Activated naive CD4-positive, alpha-beta T cell treated with anti-CD3 and anti-CD28 coated beads, Interleukin-2, amount 50 U/mL, for 72 hours (primary cell): ENCODE measurements at regions not wholly inside any gene's neighbourhood (a gene's known extent, or its start where the extent isn't known, plus 50 kb on each side); places are given as distances from the start of the nearest gene placed in this dataset.

Experiments
- ATAC-seq, 2 donors: fragments of 150-1000 bp; cut with Tn5 transposase; 2 replicates each; pipeline ENCODE4 v1.10.0; 2021; ENCODE audit warnings: mild to moderate bottlenecking in 2 of 2, moderate library complexity in 2 of 2
- DNase-seq, 2 donors: peaks; one replicate each; pipeline ENCODE4 v3.0.0; 2021 to 2022; ENCODE audit warnings: low spot score in 2 of 2
- H3K27ac Mint-ChIP-seq, 2 donors: one replicate each; pipeline ENCODE4 v1.8.0; 2022; ENCODE audit warnings: mild to moderate bottlenecking in 2 of 2, mixed read lengths in 2 of 2
- H3K36me3 Mint-ChIP-seq, 2 donors: one replicate each; pipeline ENCODE4 v1.8.0; 2022; ENCODE audit warnings: mixed read lengths in 2 of 2
- H3K9me3 Mint-ChIP-seq, 2 donors: one replicate each; pipeline ENCODE4 v1.8.0; 2022; ENCODE audit warnings: mixed read lengths in 2 of 2

- H3K27ac Mint-ChIP-seq = peak overlapping the region in 1 of 2 donors; percentile 67
- ATAC-seq = no peak
- DNase-seq = no peak
Measured at GRCh38 chr22:46076651-46077339, 73.5 kb upstream of the PPARA start.

DNA sequence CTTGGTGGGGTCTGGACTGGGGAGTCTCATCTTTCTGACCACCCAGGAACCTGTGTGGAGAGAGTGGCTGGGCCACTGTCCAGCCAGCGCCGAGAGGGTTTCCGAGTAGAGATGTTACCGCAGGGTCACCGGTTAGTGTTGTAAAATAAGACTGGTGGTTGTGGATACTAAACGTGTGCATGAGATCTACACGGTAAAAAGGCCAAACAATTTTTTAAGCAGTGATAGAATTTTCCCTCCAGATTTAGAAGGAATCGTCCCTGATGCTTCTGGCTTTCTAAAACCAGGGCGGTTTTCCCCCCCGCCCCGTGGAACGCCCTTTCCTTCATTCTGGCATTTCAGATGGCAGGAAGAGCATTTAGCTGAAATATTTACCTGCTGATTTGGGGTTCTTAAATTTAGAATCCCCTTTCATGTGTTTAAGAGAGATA lies 72.6 kb upstream of the PPARA start:
- peak overlapping the region in 1 of 2 donors; percentile 34 for H3K27ac Mint-ChIP-seq
- H3K36me3 Mint-ChIP-seq = peaks cover 0 to under 1% of the 10 kb centered on the region in 2 donors
- no peak for DNase-seq
- no peak for ATAC-seq
- no peaks in the 10 kb centered on the region for H3K9me3 Mint-ChIP-seq

More at GRCh38 chr22:46076651-46077339, 73.5 kb upstream of the PPARA start:
- Mint-ChIP-seq H3K9me3 (no peaks in the 10 kb centered on the region), H3K36me3 (peaks cover 0 to 4% of the 10 kb centered on the region in 2 donors)

- Mint-ChIP-seq H3K9me3 (no peaks in the 10 kb centered on the region), H3K36me3 (no peaks in the 10 kb centered on the region), H3K27ac (no peak overlapping the region)
- ATAC-seq (no peak), DNase-seq (peak in 1 of 2 donors; percentile 33)
Measured at GRCh38 chr22:46078241-46079092, 71.9 kb upstream of the PPARA start.

- Mint-ChIP-seq H3K9me3 (no peaks in the 10 kb centered on the region), H3K36me3 (no peaks in the 10 kb centered on the region), H3K27ac (no peak overlapping the region)
- DNase-seq = no peak
- no peak for ATAC-seq
Measured at GRCh38 chr22:46079093-46079860, 71.0 kb upstream of the PPARA start.

GRCh38 chr22:46079861-46080821 lies 70.2 kb upstream of the PPARA start:
- ATAC-seq (no peak), DNase-seq (no peak)
- Mint-ChIP-seq H3K27ac (no peak overlapping the region), H3K36me3 (no peaks in the 10 kb centered on the region), H3K9me3 (no peaks in the 10 kb centered on the region)

DNA sequence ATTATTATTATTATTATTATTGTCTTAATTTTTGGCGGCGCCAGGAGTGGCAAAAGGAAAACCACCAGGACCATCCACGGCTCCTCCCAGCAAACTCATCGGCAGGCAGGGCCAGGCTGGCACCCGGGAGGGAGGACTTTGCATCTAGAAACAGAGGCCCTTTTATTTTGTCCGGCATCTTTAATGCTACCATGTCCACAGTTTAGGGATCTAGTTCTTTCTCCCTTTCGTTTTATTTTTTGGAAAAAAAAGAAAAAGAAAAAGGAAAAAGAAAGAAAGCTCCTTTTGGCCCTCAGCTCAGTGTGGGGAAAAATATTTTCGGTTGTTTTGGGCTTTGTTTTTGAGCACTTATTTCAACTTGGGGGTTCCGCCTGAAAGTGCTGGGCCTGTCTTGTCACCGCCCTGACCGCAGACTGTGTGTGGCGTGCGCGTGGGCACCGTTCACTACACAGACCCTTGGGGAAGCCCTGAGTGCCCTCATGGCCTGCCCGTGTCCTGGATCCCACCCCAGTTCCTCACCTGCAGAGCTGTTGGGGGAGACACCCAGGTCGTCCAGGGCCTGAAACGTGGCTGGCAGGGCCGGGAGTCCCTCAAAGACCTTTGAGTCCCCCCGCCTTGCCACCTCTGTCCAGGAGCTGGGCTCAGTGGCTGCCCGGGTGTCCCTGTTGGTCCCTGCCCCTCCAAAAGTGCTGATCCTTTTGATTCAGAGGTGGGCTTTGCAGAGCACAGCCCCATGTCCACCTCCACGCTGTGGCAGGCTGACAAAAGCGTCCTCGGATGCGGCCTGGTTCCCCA lies 69.1 kb upstream of the PPARA start:
- H3K27ac Mint-ChIP-seq = no peak overlapping the region
- ATAC-seq = no peak
- H3K9me3 Mint-ChIP-seq = no peaks in the 10 kb centered on the region

GRCh38 chr22:46081831-46082210 lies 68.5 kb upstream of the PPARA start:
- H3K9me3 Mint-ChIP-seq = no peaks in the 10 kb centered on the region
- H3K27ac Mint-ChIP-seq = no peak overlapping the region
- ATAC-seq (no peak), DNase-seq (no peak)
- H3K36me3 Mint-ChIP-seq = no peaks in the 10 kb centered on the region

More for the DNA sequence above, 69.1 kb upstream of the PPARA start:
- no peaks in the 10 kb centered on the region for H3K36me3 Mint-ChIP-seq
- no peak for DNase-seq

DNA sequence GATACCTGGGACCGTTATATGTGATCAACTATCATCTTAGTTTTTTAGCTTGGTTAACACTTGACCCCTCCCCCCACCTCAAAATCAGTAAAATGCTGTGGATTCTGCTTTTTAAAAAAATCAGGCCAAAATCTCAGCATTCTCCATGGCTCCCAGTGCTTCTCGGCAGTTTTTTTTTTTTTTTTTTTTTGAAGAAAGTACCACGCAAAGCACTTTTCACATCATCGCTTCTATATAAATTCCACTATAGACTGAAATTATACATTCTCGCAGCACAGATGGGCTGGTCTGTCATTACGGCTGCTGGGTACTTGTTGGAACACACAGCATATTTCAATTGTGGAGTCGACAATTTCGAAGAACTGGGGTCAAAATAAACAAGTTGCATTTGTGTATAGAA lies 67.7 kb upstream of the PPARA start:
- no peak for ATAC-seq
- DNase-seq = no peak
- no peaks in the 10 kb centered on the region for H3K36me3 Mint-ChIP-seq
- H3K27ac Mint-ChIP-seq = no peak overlapping the region
- H3K9me3 Mint-ChIP-seq = no peaks in the 10 kb centered on the region

- ATAC-seq (no peak), DNase-seq (no peak)
- no peaks in the 10 kb centered on the region for H3K36me3 Mint-ChIP-seq
Measured at GRCh38 chr22:46083383-46084350, 66.7 kb upstream of the PPARA start.

GRCh38 chr22:46084376-46084775 lies 66.0 kb upstream of the PPARA start:
- DNase-seq (no peak), ATAC-seq (no peak)
- Mint-ChIP-seq H3K9me3 (no peaks in the 10 kb centered on the region), H3K36me3 (no peaks in the 10 kb centered on the region), H3K27ac (no peak overlapping the region)

More at GRCh38 chr22:46083383-46084350, 66.7 kb upstream of the PPARA start:
- H3K9me3 Mint-ChIP-seq = no peaks in the 10 kb centered on the region
- no peak overlapping the region for H3K27ac Mint-ChIP-seq

GRCh38 chr22:46084943-46085827 lies 65.1 kb upstream of the PPARA start:
- Mint-ChIP-seq H3K9me3 (no peaks in the 10 kb centered on the region), H3K36me3 (no peaks in the 10 kb centered on the region), H3K27ac (no peak overlapping the region)
- no peak for DNase-seq
- ATAC-seq = no peak

DNA sequence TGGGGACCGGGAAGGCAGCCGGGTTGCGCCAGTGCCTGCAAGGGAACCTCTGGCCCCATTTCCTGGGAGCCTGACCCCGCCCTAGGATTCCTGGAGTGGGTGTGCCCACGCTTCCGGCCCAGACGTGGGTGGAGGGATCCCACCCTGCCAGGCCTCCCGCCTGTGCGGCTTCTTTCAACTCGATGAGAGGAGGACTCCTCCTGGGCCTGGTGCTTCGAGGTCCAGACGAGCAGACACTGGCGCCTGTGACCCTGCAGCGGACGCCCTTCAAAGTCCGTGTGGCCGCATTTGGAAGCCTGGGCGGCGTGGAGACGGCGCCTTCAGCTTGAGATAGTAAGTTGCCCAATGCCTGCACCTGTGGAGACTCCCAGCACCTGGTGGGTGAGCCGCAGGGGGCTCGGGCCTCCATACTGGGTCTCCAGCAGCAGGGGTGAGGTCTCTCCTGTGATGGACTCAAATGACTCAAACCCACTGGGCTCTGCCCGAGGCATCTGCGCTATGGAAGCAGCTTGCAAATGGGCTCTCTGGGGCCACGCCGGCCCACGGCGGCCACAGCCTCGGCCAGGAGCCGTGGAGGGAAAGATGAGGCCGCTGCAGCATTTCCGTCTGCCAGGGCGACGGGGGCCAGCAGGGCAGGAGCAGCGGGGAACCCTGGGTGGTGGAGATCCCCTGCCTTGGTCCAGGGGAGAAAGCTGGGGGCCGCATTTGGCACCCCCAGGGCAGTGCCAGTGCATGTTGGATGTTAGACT lies 64.3 kb upstream of the PPARA start:
- no peak for DNase-seq
- Mint-ChIP-seq H3K36me3 (no peaks in the 10 kb centered on the region), H3K9me3 (no peaks in the 10 kb centered on the region), H3K27ac (no peak overlapping the region)
- ATAC-seq = no peak
